ENCODE measurements at regions not wholly inside any gene's neighbourhood (a gene's known extent, or its start where the extent isn't known, plus 50 kb on each side); places are given as distances from the start of the nearest gene placed in this dataset.

DNA sequence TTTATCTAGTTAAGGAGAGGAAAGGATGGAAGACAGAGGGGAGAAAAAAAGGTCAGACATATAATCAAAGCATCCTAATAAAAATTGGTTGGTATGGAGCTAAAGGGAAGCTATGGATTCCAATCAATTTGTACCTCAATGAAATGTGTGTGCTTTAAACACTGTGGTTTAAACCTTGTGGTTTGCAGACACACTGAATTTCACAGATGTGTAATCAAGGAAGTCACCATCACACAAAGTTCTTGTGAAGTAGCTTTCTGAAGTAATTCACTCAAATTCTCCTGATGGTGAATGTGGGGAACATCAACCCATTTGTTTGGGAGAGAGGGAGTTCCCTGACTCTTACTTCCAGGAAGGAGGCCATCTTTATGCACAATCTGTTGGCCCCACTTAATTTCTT is 243.3 kb upstream of the KRR1 start:
- Histone ChIP-seq H4K20me1 (replicated peaks; ENCODE audit: insufficient read depth) (no peaks in the 10 kb centered on the region), H3K27ac (ENCODE audit: low read depth) (no peak overlapping the region), H3K36me3 (ENCODE audit: insufficient read depth) (no peaks in the 10 kb centered on the region), H2AFZ (peak overlapping the region; percentile 39; the same call in 1 of the 2 replicates), H3K9me2 (ENCODE audit: insufficient read depth) (no peaks in the 10 kb centered on the region), H3F3A (replicated peaks; ENCODE audit: low read depth) (no peaks in the 10 kb centered on the region), H3K79me2 (replicated peaks; ENCODE audit: insufficient read depth) (no peaks in the 10 kb centered on the region), H3K27me3 (ENCODE audit: insufficient read depth) (no peaks in the 10 kb centered on the region), H3K4me3 (no peak overlapping the region), H3K4me1 (ENCODE audit: insufficient read depth) (peaks cover 3% of the 10 kb centered on the region), H3K4me2 (no peak overlapping the region)
- ATAC-seq (no peak), DNase-seq (ENCODE audit: low spot score) (no peak)
- Mint-ChIP-seq H3K4me3 (no peak overlapping the region), H3K36me3 (ENCODE audit: low read depth) (no peaks in the 10 kb centered on the region), H3K27me3 (ENCODE audit: insufficient read depth, low read depth, poor library complexity) (peaks cover 2% of the 10 kb centered on the region), H3K27ac (no peak overlapping the region), H3K4me1 (peaks cover 3% of the 10 kb centered on the region), H3K9me3 (no peaks in the 10 kb centered on the region)
- no peak for TF ChIP-seq CREB1 (CRISPR knock-in tag; IDR thresholded peaks at IDR 0.05; ENCODE audit: low read depth)
- no peak for TF ChIP-seq STAT1 (IDR thresholded peaks at IDR 0.05; ENCODE audit: unreplicated experiment)
- no peak for TF ChIP-seq JUNB (IDR thresholded peaks at IDR 0.05; ENCODE audit: unreplicated experiment)
- TF ChIP-seq, protein P1, sequence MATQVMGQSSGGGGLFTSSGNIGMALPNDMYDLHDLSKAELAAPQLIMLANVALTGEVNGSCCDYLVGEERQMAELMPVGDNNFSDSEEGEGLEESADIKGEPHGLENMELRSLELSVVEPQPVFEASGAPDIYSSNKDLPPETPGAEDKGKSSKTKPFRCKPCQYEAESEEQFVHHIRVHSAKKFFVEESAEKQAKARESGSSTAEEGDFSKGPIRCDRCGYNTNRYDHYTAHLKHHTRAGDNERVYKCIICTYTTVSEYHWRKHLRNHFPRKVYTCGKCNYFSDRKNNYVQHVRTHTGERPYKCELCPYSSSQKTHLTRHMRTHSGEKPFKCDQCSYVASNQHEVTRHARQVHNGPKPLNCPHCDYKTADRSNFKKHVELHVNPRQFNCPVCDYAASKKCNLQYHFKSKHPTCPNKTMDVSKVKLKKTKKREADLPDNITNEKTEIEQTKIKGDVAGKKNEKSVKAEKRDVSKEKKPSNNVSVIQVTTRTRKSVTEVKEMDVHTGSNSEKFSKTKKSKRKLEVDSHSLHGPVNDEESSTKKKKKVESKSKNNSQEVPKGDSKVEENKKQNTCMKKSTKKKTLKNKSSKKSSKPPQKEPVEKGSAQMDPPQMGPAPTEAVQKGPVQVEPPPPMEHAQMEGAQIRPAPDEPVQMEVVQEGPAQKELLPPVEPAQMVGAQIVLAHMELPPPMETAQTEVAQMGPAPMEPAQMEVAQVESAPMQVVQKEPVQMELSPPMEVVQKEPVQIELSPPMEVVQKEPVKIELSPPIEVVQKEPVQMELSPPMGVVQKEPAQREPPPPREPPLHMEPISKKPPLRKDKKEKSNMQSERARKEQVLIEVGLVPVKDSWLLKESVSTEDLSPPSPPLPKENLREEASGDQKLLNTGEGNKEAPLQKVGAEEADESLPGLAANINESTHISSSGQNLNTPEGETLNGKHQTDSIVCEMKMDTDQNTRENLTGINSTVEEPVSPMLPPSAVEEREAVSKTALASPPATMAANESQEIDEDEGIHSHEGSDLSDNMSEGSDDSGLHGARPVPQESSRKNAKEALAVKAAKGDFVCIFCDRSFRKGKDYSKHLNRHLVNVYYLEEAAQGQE (IDR thresholded peaks at IDR 0.05; ENCODE audit: unreplicated experiment), result no peak
- TF ChIP-seq EZH2 (IDR thresholded peaks at IDR 0.05; ENCODE audit: low read depth, unreplicated experiment), result no peak
- no peak for TF ChIP-seq ZNF114 (CRISPR knock-in tag; IDR thresholded peaks at IDR 0.05)
- TF ChIP-seq, protein P2, sequence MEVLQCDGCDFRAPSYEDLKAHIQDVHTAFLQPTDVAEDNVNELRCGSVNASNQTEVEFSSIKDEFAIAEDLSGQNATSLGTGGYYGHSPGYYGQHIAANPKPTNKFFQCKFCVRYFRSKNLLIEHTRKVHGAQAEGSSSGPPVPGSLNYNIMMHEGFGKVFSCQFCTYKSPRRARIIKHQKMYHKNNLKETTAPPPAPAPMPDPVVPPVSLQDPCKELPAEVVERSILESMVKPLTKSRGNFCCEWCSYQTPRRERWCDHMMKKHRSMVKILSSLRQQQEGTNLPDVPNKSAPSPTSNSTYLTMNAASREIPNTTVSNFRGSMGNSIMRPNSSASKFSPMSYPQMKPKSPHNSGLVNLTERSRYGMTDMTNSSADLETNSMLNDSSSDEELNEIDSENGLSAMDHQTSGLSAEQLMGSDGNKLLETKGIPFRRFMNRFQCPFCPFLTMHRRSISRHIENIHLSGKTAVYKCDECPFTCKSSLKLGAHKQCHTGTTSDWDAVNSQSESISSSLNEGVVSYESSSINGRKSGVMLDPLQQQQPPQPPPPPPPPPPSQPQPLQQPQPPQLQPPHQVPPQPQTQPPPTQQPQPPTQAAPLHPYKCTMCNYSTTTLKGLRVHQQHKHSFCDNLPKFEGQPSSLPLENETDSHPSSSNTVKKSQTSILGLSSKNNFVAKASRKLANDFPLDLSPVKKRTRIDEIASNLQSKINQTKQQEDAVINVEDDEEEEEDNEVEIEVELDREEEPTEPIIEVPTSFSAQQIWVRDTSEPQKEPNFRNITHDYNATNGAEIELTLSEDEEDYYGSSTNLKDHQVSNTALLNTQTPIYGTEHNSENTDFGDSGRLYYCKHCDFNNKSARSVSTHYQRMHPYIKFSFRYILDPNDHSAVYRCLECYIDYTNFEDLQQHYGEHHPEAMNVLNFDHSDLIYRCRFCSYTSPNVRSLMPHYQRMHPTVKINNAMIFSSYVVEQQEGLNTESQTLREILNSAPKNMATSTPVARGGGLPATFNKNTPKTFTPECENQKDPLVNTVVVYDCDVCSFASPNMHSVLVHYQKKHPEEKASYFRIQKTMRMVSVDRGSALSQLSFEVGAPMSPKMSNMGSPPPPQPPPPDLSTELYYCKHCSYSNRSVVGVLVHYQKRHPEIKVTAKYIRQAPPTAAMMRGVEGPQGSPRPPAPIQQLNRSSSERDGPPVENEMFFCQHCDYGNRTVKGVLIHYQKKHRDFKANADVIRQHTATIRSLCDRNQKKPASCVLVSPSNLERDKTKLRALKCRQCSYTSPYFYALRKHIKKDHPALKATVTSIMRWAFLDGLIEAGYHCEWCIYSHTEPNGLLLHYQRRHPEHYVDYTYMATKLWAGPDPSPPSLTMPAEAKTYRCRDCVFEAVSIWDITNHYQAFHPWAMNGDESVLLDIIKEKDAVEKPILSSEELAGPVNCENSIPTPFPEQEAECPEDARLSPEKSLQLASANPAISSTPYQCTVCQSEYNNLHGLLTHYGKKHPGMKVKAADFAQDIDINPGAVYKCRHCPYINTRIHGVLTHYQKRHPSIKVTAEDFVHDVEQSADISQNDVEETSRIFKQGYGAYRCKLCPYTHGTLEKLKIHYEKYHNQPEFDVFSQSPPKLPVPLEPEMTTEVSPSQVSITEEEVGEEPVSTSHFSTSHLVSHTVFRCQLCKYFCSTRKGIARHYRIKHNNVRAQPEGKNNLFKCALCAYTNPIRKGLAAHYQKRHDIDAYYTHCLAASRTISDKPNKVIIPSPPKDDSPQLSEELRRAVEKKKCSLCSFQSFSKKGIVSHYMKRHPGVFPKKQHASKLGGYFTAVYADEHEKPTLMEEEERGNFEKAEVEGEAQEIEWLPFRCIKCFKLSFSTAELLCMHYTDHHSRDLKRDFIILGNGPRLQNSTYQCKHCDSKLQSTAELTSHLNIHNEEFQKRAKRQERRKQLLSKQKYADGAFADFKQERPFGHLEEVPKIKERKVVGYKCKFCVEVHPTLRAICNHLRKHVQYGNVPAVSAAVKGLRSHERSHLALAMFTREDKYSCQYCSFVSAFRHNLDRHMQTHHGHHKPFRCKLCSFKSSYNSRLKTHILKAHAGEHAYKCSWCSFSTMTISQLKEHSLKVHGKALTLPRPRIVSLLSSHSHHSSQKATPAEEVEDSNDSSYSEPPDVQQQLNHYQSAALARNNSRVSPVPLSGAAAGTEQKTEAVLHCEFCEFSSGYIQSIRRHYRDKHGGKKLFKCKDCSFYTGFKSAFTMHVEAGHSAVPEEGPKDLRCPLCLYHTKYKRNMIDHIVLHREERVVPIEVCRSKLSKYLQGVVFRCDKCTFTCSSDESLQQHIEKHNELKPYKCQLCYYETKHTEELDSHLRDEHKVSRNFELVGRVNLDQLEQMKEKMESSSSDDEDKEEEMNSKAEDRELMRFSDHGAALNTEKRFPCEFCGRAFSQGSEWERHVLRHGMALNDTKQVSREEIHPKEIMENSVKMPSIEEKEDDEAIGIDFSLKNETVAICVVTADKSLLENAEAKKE (CRISPR knock-in tag; IDR thresholded peaks at IDR 0.05), result no peak
- TF ChIP-seq, protein P3, sequence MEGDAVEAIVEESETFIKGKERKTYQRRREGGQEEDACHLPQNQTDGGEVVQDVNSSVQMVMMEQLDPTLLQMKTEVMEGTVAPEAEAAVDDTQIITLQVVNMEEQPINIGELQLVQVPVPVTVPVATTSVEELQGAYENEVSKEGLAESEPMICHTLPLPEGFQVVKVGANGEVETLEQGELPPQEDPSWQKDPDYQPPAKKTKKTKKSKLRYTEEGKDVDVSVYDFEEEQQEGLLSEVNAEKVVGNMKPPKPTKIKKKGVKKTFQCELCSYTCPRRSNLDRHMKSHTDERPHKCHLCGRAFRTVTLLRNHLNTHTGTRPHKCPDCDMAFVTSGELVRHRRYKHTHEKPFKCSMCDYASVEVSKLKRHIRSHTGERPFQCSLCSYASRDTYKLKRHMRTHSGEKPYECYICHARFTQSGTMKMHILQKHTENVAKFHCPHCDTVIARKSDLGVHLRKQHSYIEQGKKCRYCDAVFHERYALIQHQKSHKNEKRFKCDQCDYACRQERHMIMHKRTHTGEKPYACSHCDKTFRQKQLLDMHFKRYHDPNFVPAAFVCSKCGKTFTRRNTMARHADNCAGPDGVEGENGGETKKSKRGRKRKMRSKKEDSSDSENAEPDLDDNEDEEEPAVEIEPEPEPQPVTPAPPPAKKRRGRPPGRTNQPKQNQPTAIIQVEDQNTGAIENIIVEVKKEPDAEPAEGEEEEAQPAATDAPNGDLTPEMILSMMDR (conservative IDR thresholded peaks at IDR 0.05; ENCODE audit: low read depth in 2 of 2), result no peak
- TF ChIP-seq POLR2AphosphoS5 (IDR thresholded peaks at IDR 0.05; ENCODE audit: low read depth), result no peak
- TF ChIP-seq, protein P4, sequence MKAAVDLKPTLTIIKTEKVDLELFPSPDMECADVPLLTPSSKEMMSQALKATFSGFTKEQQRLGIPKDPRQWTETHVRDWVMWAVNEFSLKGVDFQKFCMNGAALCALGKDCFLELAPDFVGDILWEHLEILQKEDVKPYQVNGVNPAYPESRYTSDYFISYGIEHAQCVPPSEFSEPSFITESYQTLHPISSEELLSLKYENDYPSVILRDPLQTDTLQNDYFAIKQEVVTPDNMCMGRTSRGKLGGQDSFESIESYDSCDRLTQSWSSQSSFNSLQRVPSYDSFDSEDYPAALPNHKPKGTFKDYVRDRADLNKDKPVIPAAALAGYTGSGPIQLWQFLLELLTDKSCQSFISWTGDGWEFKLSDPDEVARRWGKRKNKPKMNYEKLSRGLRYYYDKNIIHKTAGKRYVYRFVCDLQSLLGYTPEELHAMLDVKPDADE (IDR thresholded peaks at IDR 0.05), result no peak
- TF ChIP-seq ZNF331 (CRISPR knock-in tag; IDR thresholded peaks at IDR 0.05; ENCODE audit: low read depth), result no peak
- TF ChIP-seq EZH2phosphoT487 (IDR thresholded peaks at IDR 0.05; ENCODE audit: unreplicated experiment), result no peak

All from GM23338 (cell line).